NT2/D1 (cell line): ENCODE measurements at regions not wholly inside any gene's neighbourhood (a gene's known extent, or its start where the extent isn't known, plus 50 kb on each side); places are given as distances from the start of the nearest gene placed in this dataset.

ENCODE experiments used
- SUZ12 ChIP-seq: IDR thresholded peaks from 2 replicates; pipeline ENCODE4 v1.6.1; 2011; ENCODE audit not compliant: insufficient read length, insufficient read depth; ENCODE audit errors: extremely low read depth
- YY1 ChIP-seq: IDR thresholded peaks from 2 replicates; pipeline ENCODE4 v1.6.1; 2011; ENCODE audit not compliant: insufficient read length, insufficient read depth
- ZNF274 ChIP-seq: IDR thresholded peaks from 2 replicates; pipeline ENCODE4 v1.6.1; 2011; ENCODE audit warnings: mild to moderate bottlenecking, low read depth, low read length

- TF ChIP-seq SUZ12, result no peak
- no peak for TF ChIP-seq ZNF274
- TF ChIP-seq YY1, result no peak
Observed at GRCh38 chr1:188463919-188464318, 1635.2 kb downstream of the PLA2G4A start.
